ENCODE measurements at regions not wholly inside any gene's neighbourhood (a gene's known extent, or its start where the extent isn't known, plus 50 kb on each side); places are given as distances from the start of the nearest gene placed in this dataset.

- Histone ChIP-seq H3K27me3 (ENCODE audit: control insufficient read depth, insufficient read depth, low read length) (no peaks in the 10 kb centered on the region), H3K4me3 (ENCODE audit: low read depth, low read length) (no peak overlapping the region), H3K36me3 (ENCODE audit: control insufficient read depth, insufficient read depth, low read length) (no peaks in the 10 kb centered on the region)
- TF ChIP-seq CTCF (IDR thresholded peaks at IDR 0.05; ENCODE audit: insufficient read depth, low read depth, low read length): no peak
- CTCF ChIA-PET: no interaction called here
- no peak for DNase-seq (ENCODE audit: low read depth)
- POLR2A ChIA-PET: no interaction called here
Measured at GRCh38 chr3:64985072-64985471, 297.3 kb upstream of the ADAMTS9 start.

- Histone ChIP-seq H3K4me3 (ENCODE audit: low read depth, low read length) (no peak overlapping the region), H3K36me3 (ENCODE audit: control insufficient read depth, insufficient read depth, low read length) (no peaks in the 10 kb centered on the region), H3K27me3 (ENCODE audit: control insufficient read depth, insufficient read depth, low read length) (no peaks in the 10 kb centered on the region)
- ChIA-PET POLR2A (no interaction called here), CTCF (no interaction called here)
- no peak for DNase-seq (ENCODE audit: low read depth)
- no peak for TF ChIP-seq CTCF (IDR thresholded peaks at IDR 0.05; ENCODE audit: insufficient read depth, low read depth, low read length)
Measured at GRCh38 chr3:64983583-64984359, 296.0 kb upstream of the ADAMTS9 start.

DNA sequence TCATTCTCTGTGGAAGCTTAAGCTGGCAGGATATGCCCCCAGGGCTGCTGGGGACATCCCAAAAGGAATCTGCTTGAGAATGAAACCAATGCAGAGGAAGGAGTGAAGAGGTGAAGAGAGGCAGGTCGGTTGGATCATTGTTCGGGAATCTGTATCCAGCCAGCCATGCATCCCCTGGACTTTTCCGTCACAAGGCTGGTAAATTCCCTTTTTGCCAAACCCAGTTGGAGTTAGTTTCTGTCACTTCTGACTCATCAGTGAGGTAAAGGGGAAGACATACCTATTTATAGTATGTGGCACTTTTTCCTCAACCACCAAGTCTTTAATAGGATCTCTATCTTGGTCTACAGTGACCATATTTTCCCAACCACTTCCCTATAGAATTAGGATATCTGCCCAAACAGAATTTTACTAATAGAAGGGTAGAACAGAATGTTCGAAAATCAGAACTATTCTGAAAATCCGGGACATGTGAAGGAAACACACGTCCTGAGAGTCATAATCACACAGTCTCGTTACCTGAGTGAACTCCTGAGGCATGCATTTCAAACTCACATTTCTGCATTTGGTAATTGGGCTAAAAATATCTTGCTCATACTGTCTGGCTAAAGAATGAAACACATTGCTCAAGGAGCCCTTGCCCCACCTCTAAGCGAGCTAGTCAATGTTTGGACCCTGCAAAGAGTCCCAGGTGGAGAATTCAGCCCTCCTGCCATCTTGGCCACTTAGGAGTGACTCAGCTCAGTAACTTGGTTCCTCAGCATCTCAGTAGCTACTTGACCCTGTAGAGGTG, 289.7 kb upstream of the ADAMTS9 start:
- DNase-seq (ENCODE audit: low read depth): peak; percentile 16
- no peak overlapping the region for H3K4me3 ChIP-seq (ENCODE audit: low read depth, low read length)
- no peaks in the 10 kb centered on the region for H3K36me3 ChIP-seq (ENCODE audit: control insufficient read depth, insufficient read depth, low read length)
- ChIA-PET POLR2A (no interaction called here), CTCF (no interaction called here)
- TF ChIP-seq CTCF (IDR thresholded peaks at IDR 0.05; ENCODE audit: insufficient read depth, low read depth, low read length): no peak
- no peaks in the 10 kb centered on the region for H3K27me3 ChIP-seq (ENCODE audit: control insufficient read depth, insufficient read depth, low read length)

- ChIA-PET CTCF (interaction anchor here (1.0 kb wide), 1 partner anchor 15 kb away, joined by 3 read pairs; no protein-coding TSS in a partner anchor), POLR2A (no interaction called here)
- no peak overlapping the region for H3K4me3 ChIP-seq (ENCODE audit: low read depth, low read length)
- H3K36me3 ChIP-seq (ENCODE audit: control insufficient read depth, insufficient read depth, low read length): no peaks in the 10 kb centered on the region
- DNase-seq (ENCODE audit: low read depth): no peak
- no peaks in the 10 kb centered on the region for H3K27me3 ChIP-seq (ENCODE audit: control insufficient read depth, insufficient read depth, low read length)
- TF ChIP-seq CTCF (IDR thresholded peaks at IDR 0.05; ENCODE audit: insufficient read depth, low read depth, low read length): no peak
Measured at GRCh38 chr3:64976456-64976855, 288.7 kb upstream of the ADAMTS9 start.

GRCh38 chr3:64975147-64975546, 287.3 kb upstream of the ADAMTS9 start:
- Histone ChIP-seq H3K36me3 (ENCODE audit: control insufficient read depth, insufficient read depth, low read length) (no peaks in the 10 kb centered on the region), H3K4me3 (ENCODE audit: low read depth, low read length) (no peak overlapping the region), H3K27me3 (ENCODE audit: control insufficient read depth, insufficient read depth, low read length) (peaks cover 2% of the 10 kb centered on the region; the same call in 1 of the 2 replicates)
- no peak for TF ChIP-seq CTCF (IDR thresholded peaks at IDR 0.05; ENCODE audit: insufficient read depth, low read depth, low read length)
- no peak for DNase-seq (ENCODE audit: low read depth)
- ChIA-PET CTCF (no interaction called here), POLR2A (no interaction called here)

Measured in BJ (cell line).